Thyroid gland (tissue), 4 donors: ENCODE measurements at regions not wholly inside any gene's neighbourhood (a gene's known extent, or its start where the extent isn't known, plus 50 kb on each side); places are given as distances from the start of the nearest gene placed in this dataset.

Source experiments
- DNase-seq, 2 donors: peaks; one replicate each; pipeline ENCODE4 v3.0.0-alpha.2; 2019
- H3K27ac ChIP-seq, 3 donors: fragments of 200-600 bp; sonication (generic); 1 replicate in 2 of 3; 2 replicates in 1 of 3; pipeline ENCODE4 v1.5.1; 2016 to 2019; ENCODE audit warnings: mild to moderate bottlenecking in 1 of 3, moderate library complexity in 1 of 3
- H3K27me3 ChIP-seq: fragments of 200-600 bp; sonication (generic); one replicate; pipeline ENCODE4 v1.5.1; 2019
- H3K36me3 ChIP-seq, 2 donors: fragments of 200-600 bp; sonication (generic); one replicate each; pipeline ENCODE4 v1.5.1; 2016 to 2019
- H3K4me1 ChIP-seq, 2 donors: fragments of 200-600 bp; sonication (generic); one replicate each; pipeline ENCODE4 v1.5.1; 2017 to 2019
- H3K4me3 ChIP-seq, 3 donors: fragments of 200-600 bp; sonication (generic); replicated peaks in 1 of 3; 1 replicate in 2 of 3; 2 replicates in 1 of 3; pipeline ENCODE4 v1.5.1; 2016; ENCODE audit warnings: mild to moderate bottlenecking in 1 of 3
- H3K9me3 ChIP-seq: fragments of 200-600 bp; sonication (generic); one replicate; pipeline ENCODE4 v1.5.1; 2017
- POLR2A ChIP-seq, 2 donors: fragments of 450-650 bp; IDR thresholded peaks; one replicate each; pipeline ENCODE4 v1.6.1; 2017; ENCODE audit warnings: antibody characterized with exemption in 2 of 2, mild to moderate bottlenecking in 2 of 2, moderate library complexity in 1 of 2
- WGBS, 2 donors: methylation state at CpG; one replicate each; pipeline ENCODE4 v1.1.5; 2017; 5-methylcytosine and 5-hydroxymethylcytosine counted together
- intact Hi-C: fragments of 100-400 bp; cut with DNase I; formaldehyde crosslinking; loops from one replicate; pipeline ENCODE4 v1.15.1; 2023
- TF ChIP-seq, protein P1 (sequence below), 6 experiments: fragments of 200-600 bp in 3 of 6; fragments of 450-650 bp in 3 of 6; sonication (generic) in 3 of 6; IDR thresholded peaks; one replicate each; pipeline ENCODE4 v1.5.1; 2016 to 2019; ENCODE audit warnings: antibody characterized with exemption in 6 of 6, mild to moderate bottlenecking in 2 of 6, inconsistent platforms in 1 of 6, moderate library complexity in 1 of 6

DNA sequence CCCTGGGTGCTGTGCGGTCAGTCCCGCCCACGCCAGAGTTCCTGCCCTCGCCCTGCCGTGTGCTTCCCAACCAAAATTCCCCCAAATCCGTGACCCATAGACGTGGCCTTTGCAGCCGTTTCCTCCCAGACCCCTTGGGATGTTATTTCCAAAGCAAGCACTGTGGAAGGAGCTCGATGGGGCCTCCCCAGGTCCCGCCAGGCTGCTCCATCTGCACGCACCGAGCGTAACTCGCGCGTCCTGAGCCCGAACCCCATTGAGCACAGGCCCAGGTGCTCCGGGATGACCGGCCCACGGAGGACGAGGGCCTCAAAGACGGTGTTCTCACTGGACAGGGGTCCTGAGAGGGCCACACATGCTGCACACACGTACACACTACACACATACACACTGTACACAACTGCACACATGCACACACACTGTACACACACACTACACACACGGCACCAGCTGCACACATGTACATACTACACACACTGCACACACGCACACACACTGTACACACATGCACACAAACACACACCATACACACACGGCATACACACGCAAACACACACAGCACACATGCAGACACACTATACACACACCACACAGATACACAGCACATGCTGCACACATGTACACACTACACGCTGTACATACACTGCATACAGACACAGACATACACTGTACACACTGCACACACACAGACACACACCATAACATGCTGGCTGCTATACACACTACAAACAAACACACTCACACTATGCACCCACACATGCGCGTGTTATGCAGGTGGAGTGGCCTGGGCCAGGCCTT lies 431.2 kb upstream of the SALL3 start:
- 93 to 95% methylated on average over 29 to 30 of the region's 30 CpGs for WGBS, 2 donors
- H3K4me1 ChIP-seq, result no peaks in the 10 kb centered on the region
- no peaks in the 10 kb centered on the region for H3K9me3 ChIP-seq
- H3K27ac ChIP-seq, result no peak overlapping the region
- TF ChIP-seq, protein P1, sequence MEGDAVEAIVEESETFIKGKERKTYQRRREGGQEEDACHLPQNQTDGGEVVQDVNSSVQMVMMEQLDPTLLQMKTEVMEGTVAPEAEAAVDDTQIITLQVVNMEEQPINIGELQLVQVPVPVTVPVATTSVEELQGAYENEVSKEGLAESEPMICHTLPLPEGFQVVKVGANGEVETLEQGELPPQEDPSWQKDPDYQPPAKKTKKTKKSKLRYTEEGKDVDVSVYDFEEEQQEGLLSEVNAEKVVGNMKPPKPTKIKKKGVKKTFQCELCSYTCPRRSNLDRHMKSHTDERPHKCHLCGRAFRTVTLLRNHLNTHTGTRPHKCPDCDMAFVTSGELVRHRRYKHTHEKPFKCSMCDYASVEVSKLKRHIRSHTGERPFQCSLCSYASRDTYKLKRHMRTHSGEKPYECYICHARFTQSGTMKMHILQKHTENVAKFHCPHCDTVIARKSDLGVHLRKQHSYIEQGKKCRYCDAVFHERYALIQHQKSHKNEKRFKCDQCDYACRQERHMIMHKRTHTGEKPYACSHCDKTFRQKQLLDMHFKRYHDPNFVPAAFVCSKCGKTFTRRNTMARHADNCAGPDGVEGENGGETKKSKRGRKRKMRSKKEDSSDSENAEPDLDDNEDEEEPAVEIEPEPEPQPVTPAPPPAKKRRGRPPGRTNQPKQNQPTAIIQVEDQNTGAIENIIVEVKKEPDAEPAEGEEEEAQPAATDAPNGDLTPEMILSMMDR (IDR thresholded peaks at IDR 0.05), result no peak
- no peak for TF ChIP-seq POLR2A (IDR thresholded peaks at IDR 0.05)
- H3K36me3 ChIP-seq, result no peaks in the 10 kb centered on the region
- H3K4me3 ChIP-seq, result no peak overlapping the region
- intact Hi-C loops, result no loop called here
- no peak for DNase-seq
- H3K27me3 ChIP-seq, result no peaks in the 10 kb centered on the region

- Histone ChIP-seq H3K4me1 (no peaks in the 10 kb centered on the region), H3K9me3 (no peaks in the 10 kb centered on the region), H3K27ac (no peak overlapping the region), H3K27me3 (no peaks in the 10 kb centered on the region), H3K36me3 (no peaks in the 10 kb centered on the region), H3K4me3 (no peak overlapping the region)
- DNase-seq, result no peak
- intact Hi-C loops, result no loop called here
- no peak for TF ChIP-seq POLR2A (IDR thresholded peaks at IDR 0.05)
- TF ChIP-seq, protein P1 (IDR thresholded peaks at IDR 0.05), result no peak
- 86 to 88% methylated on average over 8 of the region's 8 CpGs for WGBS, 2 donors
Measured at GRCh38 chr18:78549971-78550370, 429.6 kb upstream of the SALL3 start.

GRCh38 chr18:78554944-78555608 lies 424.5 kb upstream of the SALL3 start:
- H3K9me3 ChIP-seq, result no peaks in the 10 kb centered on the region
- TF ChIP-seq, protein P1 (IDR thresholded peaks at IDR 0.05), result no peak
- no peak for TF ChIP-seq POLR2A (IDR thresholded peaks at IDR 0.05)
- no peaks in the 10 kb centered on the region for H3K4me1 ChIP-seq
- WGBS, 2 donors, result 82 to 84% methylated on average over 10 to 13 of the region's 13 CpGs
- H3K4me3 ChIP-seq, result no peak overlapping the region
- H3K36me3 ChIP-seq, result no peaks in the 10 kb centered on the region
- DNase-seq, result no peak
- H3K27ac ChIP-seq, result no peak overlapping the region
- H3K27me3 ChIP-seq, result no peaks in the 10 kb centered on the region
- intact Hi-C loops, result no loop called here

GRCh38 chr18:78557371-78557770 lies 422.2 kb upstream of the SALL3 start:
- WGBS, 2 donors, result 87 to 92% methylated on average over 8 of the region's 8 CpGs
- TF ChIP-seq, protein P1 (IDR thresholded peaks at IDR 0.05), result no peak
- TF ChIP-seq POLR2A (IDR thresholded peaks at IDR 0.05), result no peak
- H3K4me3 ChIP-seq, result no peak overlapping the region
- intact Hi-C loops, result no loop called here
- no peak for DNase-seq
- H3K9me3 ChIP-seq, result no peaks in the 10 kb centered on the region
- H3K4me1 ChIP-seq, result no peaks in the 10 kb centered on the region
- no peaks in the 10 kb centered on the region for H3K27me3 ChIP-seq
- H3K27ac ChIP-seq, result no peak overlapping the region
- H3K36me3 ChIP-seq, result no peaks in the 10 kb centered on the region
